Activated gamma-delta T cell (primary cell): ENCODE measurements at regions not wholly inside any gene's neighbourhood (a gene's known extent, or its start where the extent isn't known, plus 50 kb on each side); places are given as distances from the start of the nearest gene placed in this dataset.

ENCODE experiments used
- DNase-seq: peaks from one replicate; lab custom pipeline; 2025; lab: John Stamatoyannopoulos, UW

DNA sequence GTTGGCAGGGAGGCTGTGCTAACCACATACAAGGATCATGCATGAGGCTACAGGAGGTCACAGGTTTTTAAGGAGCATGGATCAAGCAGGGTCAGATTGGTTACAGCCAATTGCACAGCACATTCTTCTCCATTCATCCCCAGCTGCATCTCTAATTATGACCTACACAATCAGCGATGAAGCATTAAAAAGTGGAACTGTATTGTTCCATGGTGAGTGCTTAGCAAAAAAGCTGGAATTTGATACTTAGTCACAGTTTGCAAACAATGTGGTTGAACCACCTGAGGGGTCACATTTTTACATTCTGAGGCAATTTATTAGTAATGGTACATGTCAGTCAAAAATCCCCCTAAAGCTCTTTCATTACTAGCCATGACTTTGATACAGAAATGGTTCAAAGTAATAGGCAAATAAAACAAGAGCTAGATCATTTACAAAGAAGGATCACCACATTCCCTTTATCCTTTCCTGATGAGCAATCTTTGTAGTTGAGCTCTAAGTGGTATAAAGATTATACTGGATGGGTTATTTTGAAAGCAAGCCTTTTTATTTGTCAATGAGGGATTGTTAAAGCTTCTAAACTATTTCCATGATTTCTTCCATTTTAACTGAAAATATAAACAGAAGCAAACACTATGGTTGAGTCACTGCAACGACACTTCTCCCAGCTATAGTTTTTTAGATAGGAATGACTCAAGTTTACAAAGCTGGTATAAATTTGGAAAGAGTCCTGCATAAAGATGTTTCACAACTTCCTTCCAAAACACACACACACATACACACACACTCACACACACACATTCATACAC, 217.8 kb upstream of the SEMA3A start:
- no peak for DNase-seq

DNA sequence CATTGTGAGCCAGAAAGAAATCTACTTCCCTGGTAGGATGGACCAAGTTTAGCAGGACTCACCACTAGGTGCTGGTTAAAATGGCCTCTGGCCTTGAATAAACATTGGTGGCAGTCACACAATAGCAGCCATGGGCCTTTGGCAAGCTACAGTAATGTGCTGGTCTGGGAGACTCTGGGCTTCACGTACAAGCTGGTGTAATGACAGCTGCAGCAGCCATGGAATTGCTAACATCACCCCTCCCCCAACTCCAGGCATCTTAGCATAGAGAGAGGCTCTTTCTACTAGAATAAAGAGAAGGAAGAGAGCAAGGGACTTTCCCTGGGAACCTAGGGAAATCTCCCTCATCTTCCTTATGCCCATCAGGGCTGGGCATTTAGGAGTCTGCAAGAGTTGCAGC, 205.1 kb upstream of the SEMA3A start:
- no peak for DNase-seq

- DNase-seq, result no peak
These were observed 199.6 kb upstream of the SEMA3A start for GRCh38 chr7:84394219-84394618.

DNA sequence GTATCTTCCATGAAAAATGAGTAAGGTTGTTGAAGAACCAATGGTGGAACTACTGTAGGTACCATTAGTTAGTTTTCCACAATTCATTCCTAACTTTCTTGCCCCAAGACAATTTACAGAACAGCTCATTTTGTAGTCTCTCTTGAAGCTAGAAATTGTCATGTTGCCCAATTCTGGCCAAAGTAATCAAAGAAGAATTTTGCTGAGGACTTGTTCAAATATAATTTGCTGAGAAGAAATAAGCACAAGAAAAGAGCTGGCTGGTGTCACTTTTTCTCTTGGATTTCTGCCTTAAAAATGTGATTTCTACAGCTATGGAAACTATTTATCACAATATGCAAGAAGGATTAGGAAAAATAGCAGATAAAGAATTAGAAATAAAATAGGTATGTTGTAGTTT, 199.2 kb upstream of the SEMA3A start:
- DNase-seq, result no peak

- no peak for DNase-seq
These were observed 196.3 kb upstream of the SEMA3A start for GRCh38 chr7:84390845-84391244.

GRCh38 chr7:84389242-84389641, 194.7 kb upstream of the SEMA3A start:
- DNase-seq, result no peak

GRCh38 chr7:84387595-84387994, 193.0 kb upstream of the SEMA3A start:
- DNase-seq, result no peak

DNA sequence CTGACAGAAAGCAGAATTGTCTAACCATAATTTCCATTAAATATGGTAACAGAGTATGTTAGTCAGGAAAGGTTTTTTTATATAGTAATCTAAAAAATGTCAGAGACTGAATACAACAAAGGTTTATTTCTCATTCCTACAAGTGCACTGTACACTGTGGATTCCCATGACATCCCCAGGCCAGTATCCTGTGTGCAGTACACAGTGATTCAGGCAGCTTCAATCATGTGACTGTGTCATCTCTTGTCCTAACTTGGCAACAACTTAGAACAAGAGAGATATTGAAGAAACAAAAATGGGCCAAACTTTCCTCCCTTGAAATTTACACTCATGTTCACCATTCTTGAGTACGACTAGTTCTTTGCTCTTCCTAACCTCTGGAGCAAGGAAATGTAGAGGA, 189.8 kb upstream of the SEMA3A start:
- no peak for DNase-seq

DNA sequence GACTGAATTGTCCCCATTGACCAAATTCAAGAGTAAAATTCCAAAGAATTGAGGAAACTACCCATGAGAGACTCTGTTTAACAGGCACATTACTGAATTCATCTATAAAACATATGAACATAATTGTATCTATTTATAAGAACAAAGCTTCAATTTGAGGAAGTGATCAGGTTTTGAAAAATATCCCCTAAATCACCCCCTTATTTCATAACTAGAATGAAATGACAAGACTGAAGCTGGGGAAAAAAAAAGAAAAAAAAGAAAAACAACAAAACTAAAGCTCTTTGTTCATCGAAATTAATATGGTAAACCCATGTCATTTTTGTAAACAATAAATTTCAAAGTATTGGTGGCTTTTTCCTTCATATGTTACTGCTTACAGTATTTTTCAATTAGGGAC, 184.9 kb upstream of the SEMA3A start:
- no peak for DNase-seq

- DNase-seq, result no peak
These were observed 178.1 kb upstream of the SEMA3A start for GRCh38 chr7:84372712-84373111.

GRCh38 chr7:84372155-84372621, 177.6 kb upstream of the SEMA3A start:
- DNase-seq, result no peak

DNA sequence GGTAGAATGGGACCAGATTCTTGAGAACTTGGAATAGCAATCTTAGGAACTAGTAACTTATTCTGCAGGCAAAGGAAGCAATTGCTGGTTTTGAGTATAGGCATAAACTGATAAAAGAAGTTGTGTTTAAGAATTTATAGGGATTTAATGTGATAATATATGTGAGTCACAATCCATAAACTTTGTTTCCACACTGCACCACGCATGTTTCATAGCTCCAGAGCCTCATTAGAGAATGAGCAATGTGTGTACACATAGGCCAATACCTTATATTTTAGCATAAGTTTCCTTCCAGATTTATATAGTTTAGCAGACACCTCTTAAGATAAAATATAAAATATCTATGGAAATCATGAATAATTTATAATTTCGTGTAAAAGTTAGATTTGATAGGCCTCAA, 175.5 kb upstream of the SEMA3A start:
- no peak for DNase-seq

DNA sequence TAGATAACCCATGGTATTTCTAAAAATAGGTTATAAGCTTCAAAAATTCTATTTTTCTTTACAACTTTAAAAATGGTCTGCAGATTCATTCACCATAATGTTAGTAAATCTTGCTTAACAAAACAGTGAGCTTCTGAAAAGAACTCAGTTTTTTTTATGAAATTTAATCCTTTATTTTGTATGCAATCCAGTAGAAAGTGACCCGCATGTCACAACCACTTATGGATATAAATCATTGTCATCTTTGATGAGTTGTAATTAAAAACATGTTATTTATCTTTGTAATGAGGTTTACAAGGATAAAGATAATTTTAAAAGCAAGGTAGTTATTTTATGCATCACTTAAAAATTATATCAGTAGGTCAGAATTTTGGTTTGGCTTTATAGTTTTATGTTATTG, 173.5 kb upstream of the SEMA3A start:
- DNase-seq, result no peak

- no peak for DNase-seq
These were observed 170.1 kb upstream of the SEMA3A start for GRCh38 chr7:84364708-84365107.

DNA sequence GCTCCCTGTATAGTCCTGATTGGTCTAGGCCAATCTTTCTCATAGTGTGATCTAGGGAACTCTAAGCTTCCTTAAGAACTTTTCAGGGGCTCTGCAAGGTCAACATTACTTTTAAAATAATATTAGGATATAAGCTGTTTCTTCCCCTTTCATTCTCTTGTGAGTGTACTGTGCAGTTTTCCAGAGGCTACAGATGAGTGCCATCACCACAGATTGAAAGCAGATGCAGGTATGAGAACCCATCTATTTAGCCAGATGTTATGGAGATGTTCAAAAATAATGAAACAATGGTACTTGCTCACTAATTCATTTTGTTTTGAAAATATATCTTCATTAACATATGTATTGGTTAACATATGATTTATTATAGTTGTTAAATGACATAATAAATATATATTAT, 169.2 kb upstream of the SEMA3A start:
- no peak for DNase-seq

DNA sequence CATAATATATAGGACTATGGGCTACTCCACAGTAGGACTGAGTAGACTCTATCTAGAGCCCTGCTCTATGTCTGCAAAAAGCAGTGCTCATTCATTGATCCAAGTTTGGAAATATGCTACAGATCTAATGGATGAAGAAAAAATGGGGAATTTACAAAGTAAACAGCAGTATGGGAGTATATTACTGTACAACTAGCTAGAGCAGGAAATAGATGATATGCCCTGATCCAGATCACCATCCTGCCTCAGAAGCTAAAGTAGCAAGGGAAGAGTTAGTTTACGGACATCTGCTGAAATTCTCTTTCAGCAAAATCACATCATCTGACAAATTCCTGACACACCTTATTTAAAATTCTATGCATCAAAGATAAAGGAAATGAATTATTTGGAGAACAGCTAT, 168.2 kb upstream of the SEMA3A start:
- DNase-seq, result no peak

DNA sequence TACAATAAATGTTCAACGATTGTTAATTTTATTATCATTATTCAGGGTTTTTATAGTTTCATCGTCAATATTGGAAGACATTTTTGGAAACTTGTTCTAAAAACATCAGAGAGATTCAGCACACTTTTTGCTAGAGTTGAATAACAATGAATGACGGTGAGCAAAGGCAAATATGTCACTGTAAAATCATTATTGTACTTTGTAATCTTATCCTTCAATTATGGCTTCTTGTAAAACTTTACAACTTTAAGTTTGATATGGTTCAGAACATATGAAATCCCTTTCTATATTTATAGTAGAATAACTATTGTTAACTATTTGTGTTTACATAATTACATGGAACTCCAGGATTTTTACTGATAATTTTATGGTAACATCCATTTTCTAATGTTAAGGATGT, 167.8 kb upstream of the SEMA3A start:
- no peak for DNase-seq

GRCh38 chr7:84354866-84355265, 160.3 kb upstream of the SEMA3A start:
- DNase-seq, result no peak

DNA sequence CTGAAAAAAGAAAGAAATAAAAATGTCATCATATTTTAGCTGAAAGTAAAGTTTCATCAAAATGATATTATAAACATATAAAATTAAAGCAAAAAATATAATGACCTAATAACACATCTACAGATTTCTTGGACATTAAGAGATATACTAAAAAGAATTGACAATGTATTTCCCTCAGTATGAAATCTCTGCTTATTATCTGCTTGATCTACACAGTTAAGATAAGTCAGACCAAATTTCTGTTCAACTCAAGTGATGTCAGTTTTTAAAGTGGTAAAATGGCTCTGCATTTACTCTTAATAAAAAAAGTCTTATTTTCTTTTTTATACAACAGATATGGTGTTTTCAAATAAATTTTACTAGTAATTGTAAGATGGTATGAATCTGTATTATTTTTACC, 159.4 kb upstream of the SEMA3A start:
- DNase-seq, result no peak

DNA sequence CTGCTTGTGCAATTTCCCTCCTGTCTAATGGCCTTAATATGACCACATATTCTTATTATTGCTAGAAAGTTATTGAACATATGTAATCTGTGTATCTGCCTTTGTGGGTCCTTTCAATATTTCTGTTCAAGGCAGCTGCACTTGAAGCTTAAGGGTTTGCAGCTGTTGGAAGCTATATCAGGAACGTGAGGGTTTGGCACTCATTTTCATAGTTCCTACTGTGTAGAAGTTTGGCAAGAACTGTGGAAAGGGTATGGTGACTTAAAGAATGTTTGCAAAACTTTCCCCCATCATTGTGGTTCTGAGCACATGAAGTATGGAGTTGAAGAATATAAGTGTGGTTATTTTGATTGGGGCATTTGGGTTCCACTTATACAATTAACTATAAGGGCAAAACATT, 144.7 kb upstream of the SEMA3A start:
- no peak for DNase-seq

- no peak for DNase-seq
These were observed 142.8 kb upstream of the SEMA3A start for GRCh38 chr7:84337429-84337828.

GRCh38 chr7:84336766-84337165, 142.2 kb upstream of the SEMA3A start:
- no peak for DNase-seq

GRCh38 chr7:84336303-84336702, 141.7 kb upstream of the SEMA3A start:
- DNase-seq, result no peak

- no peak for DNase-seq
These were observed 137.0 kb upstream of the SEMA3A start for GRCh38 chr7:84331616-84332015.
